Bronchial epithelial cell (primary cell): ENCODE measurements at regions not wholly inside any gene's neighbourhood (a gene's known extent, or its start where the extent isn't known, plus 50 kb on each side); places are given as distances from the start of the nearest gene placed in this dataset.
A peak's percentile ranks its signal among the peaks of the same experiment; 100 is the strongest.

Experiments used
- DNase-seq: peaks from one replicate; pipeline ENCODE4 v3.0.0-alpha.2; 2010; ENCODE audit warnings: low read depth
- FAIRE-seq: peaks from 2 replicates; lab custom pipeline; 2011; peaks lifted over from hg19 to GRCh38; lab: Jason Lieb, UNC
- H3K27me3 ChIP-seq: 2 replicates; pipeline ENCODE4 v1.5.1; 2011; ENCODE audit warnings: low read length; ENCODE audit not compliant: control insufficient read depth, insufficient read depth
- H3K36me3 ChIP-seq: 2 replicates; pipeline ENCODE4 v1.5.1; 2011; ENCODE audit warnings: low read length; ENCODE audit not compliant: control insufficient read depth, insufficient read depth
- H3K4me3 ChIP-seq: 2 replicates; pipeline ENCODE4 v1.5.1; 2011; ENCODE audit warnings: mild to moderate bottlenecking, low read depth, low read length, control low read depth
- CTCF ChIP-seq: IDR thresholded peaks from 2 replicates; pipeline ENCODE4 v1.5.1; 2011; ENCODE audit warnings: mild to moderate bottlenecking, moderate library complexity, low read length, control low read depth, inconsistent platforms; ENCODE audit not compliant: insufficient read depth, severe bottlenecking

GRCh38 chr3:194536871-194537637, 50.3 kb upstream of the ATP13A3 start:
- no peak for TF ChIP-seq CTCF
- Histone ChIP-seq H3K36me3 (no peaks in the 10 kb centered on the region), H3K27me3 (no peaks in the 10 kb centered on the region), H3K4me3 (no peak overlapping the region)
- DNase-seq = peak; percentile 30
- no peak for FAIRE-seq
